K562 (cell line): ENCODE measurements at regions not wholly inside any gene's neighbourhood (a gene's known extent, or its start where the extent isn't known, plus 50 kb on each side); places are given as distances from the start of the nearest gene placed in this dataset.

Experiments used
- CBX3 ChIP-seq, 2 experiments: IDR thresholded peaks; 1 replicate in 1 of 2; 2 replicates in 1 of 2; pipeline ENCODE4 v1.6.1; 2012; ENCODE audit warnings: inconsistent platforms in 2 of 2, low read length in 2 of 2, borderline replicate concordance in 1 of 2, control low read depth in 1 of 2
- FOXP1 ChIP-seq: sonication (generic); formaldehyde crosslinking; IDR thresholded peaks from 2 replicates; pipeline ENCODE4 v1.8.0; 2022; ENCODE audit warnings: mild to moderate bottlenecking, missing genetic modification reagents
- HDAC2 ChIP-seq: fragments of 450-650 bp; IDR thresholded peaks from 2 replicates; pipeline ENCODE4 v1.6.1; 2016; ENCODE audit warnings: mild to moderate bottlenecking
- IRF2 ChIP-seq: sonication (generic); formaldehyde crosslinking; IDR thresholded peaks from 2 replicates; pipeline ENCODE4 v1.8.1; 2022; ENCODE audit warnings: mild to moderate bottlenecking, missing genetic modification reagents
- LEF1 ChIP-seq: fragments of 450-650 bp; IDR thresholded peaks from 2 replicates; pipeline ENCODE4 v1.6.1; 2016; ENCODE audit warnings: mild to moderate bottlenecking
- MNT ChIP-seq, 2 experiments: fragments of 450-650 bp; conservative IDR thresholded peaks; 2 replicates each; pipeline ENCODE4 v1.6.1; 2017; ENCODE audit warnings: mild to moderate bottlenecking in 2 of 2, moderate library complexity in 2 of 2
- NFXL1 ChIP-seq: fragments of 450-650 bp; formaldehyde crosslinking; IDR thresholded peaks from 2 replicates; pipeline ENCODE4 v1.4.0; 2021; ENCODE audit warnings: mild to moderate bottlenecking
- SPI1 ChIP-seq: IDR thresholded peaks from 2 replicates; pipeline ENCODE4 v1.6.1; 2011; ENCODE audit warnings: low read depth, low read length, control low read depth, borderline replicate concordance
- TEAD4 ChIP-seq, 2 experiments: sonication (generic) in 1 of 2; formaldehyde crosslinking in 1 of 2; IDR thresholded peaks; 2 replicates each; pipeline versions ENCODE4 v1.6.1 to v1.8.0; 2012 to 2022; ENCODE audit warnings: borderline replicate concordance in 1 of 2, inconsistent platforms in 1 of 2, low read length in 1 of 2, mild to moderate bottlenecking in 1 of 2, missing genetic modification reagents in 1 of 2
- ZNF77 ChIP-seq: fragments of 250-450 bp; sonication (Bioruptor Pico); IDR thresholded peaks from 2 replicates; pipeline ENCODE4 v1.5.0; 2020
- ZNF79 ChIP-seq: fragments of 250-450 bp; sonication (Bioruptor Pico); IDR thresholded peaks from 2 replicates; pipeline ENCODE4 v1.4.0; 2020; ENCODE audit warnings: low read depth, mild to moderate bottlenecking, moderate library complexity
- TF ChIP-seq, protein P1 (sequence below): IDR thresholded peaks from 2 replicates; pipeline ENCODE4 v1.6.1; 2014; ENCODE audit warnings: antibody characterized with exemption
- TF ChIP-seq, protein P2 (sequence below): fragments of 450-650 bp; IDR thresholded peaks from 2 replicates; pipeline ENCODE4 v1.6.1; 2018; ENCODE audit not compliant: partially characterized antibody
- TF ChIP-seq, protein P3 (sequence below): fragments of 450-650 bp; IDR thresholded peaks from 2 replicates; pipeline ENCODE4 v1.6.1; 2016; ENCODE audit warnings: mild to moderate bottlenecking
- TF ChIP-seq, protein P4 (sequence below): sonication (generic); formaldehyde crosslinking; IDR thresholded peaks from 2 replicates; pipeline ENCODE4 v1.8.0; 2022; ENCODE audit warnings: missing genetic modification reagents, mild to moderate bottlenecking, borderline replicate concordance

DNA sequence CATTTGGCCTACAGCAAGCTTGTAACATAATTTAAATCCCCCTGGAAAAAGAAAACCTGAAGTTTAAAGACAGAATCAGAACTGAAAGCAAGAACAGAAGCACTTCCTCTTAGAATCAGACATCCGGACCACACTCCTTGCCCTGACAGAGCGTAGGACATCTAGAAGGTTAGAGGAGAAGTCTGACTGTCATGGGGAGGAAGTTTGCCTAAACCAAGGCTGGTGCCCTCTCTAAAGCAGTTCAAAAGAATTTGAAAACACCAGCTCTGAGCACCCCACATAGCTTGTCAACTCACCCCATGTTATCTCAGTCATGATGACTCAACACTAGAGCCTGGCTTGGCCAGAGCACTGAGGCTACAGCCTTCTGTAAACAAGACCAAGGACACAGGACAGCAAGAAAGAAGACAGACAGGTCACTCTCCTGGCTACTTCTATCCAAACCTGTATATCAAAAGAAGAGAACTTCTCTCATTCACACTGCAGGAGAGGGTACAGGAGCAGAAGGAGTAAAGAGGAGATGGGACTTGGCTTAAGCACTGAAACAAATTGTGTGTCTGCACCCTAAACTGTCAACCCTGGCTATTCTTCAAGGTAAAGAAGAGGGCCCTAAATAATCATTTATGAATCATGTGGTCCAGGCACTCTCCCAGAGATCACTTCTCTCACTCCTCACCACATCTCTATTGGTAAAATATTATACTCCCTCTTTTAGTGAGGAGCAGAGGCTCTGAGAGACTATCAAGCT lies 198.6 kb downstream of the MEMO1 start (continued):
- TF ChIP-seq, protein P1, sequence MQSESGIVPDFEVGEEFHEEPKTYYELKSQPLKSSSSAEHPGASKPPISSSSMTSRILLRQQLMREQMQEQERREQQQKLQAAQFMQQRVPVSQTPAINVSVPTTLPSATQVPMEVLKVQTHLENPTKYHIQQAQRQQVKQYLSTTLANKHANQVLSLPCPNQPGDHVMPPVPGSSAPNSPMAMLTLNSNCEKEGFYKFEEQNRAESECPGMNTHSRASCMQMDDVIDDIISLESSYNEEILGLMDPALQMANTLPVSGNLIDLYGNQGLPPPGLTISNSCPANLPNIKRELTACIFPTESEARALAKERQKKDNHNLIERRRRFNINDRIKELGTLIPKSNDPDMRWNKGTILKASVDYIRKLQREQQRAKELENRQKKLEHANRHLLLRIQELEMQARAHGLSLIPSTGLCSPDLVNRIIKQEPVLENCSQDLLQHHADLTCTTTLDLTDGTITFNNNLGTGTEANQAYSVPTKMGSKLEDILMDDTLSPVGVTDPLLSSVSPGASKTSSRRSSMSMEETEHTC, result no peak
- TF ChIP-seq, protein P2, sequence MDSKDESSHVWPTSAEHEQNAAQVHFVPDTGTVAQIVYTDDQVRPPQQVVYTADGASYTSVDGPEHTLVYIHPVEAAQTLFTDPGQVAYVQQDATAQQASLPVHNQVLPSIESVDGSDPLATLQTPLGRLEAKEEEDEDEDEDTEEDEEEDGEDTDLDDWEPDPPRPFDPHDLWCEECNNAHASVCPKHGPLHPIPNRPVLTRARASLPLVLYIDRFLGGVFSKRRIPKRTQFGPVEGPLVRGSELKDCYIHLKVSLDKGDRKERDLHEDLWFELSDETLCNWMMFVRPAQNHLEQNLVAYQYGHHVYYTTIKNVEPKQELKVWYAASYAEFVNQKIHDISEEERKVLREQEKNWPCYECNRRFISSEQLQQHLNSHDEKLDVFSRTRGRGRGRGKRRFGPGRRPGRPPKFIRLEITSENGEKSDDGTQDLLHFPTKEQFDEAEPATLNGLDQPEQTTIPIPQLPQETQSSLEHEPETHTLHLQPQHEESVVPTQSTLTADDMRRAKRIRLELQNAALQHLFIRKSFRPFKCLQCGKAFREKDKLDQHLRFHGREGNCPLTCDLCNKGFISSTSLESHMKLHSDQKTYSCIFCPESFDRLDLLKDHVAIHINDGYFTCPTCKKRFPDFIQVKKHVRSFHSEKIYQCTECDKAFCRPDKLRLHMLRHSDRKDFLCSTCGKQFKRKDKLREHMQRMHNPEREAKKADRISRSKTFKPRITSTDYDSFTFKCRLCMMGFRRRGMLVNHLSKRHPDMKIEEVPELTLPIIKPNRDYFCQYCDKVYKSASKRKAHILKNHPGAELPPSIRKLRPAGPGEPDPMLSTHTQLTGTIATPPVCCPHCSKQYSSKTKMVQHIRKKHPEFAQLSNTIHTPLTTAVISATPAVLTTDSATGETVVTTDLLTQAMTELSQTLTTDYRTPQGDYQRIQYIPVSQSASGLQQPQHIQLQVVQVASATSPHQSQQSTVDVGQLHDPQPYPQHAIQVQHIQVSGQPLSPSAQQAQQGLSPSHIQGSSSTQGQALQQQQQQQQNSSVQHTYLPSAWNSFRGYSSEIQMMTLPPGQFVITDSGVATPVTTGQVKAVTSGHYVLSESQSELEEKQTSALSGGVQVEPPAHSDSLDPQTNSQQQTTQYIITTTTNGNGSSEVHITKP, result no peak
- TF ChIP-seq ZNF79 (no peak), SPI1 (peak; percentile 89), FOXP1 (CRISPR knock-in tag) (no peak), LEF1 (peak; percentile 70), NFXL1 (CRISPR knock-in tag) (no peak), IRF2 (CRISPR knock-in tag) (no peak), TEAD4 (IDR thresholded peaks at IDR 0.05; ENCODE audit: low read length) (0 out of 2 replicates have a peak, but pooled peaks have one; percentile 19), TEAD4 (CRISPR knock-in tag; IDR thresholded peaks at IDR 0.05; ENCODE audit: borderline replicate concordance) (no peak), MNT (conservative IDR thresholded peaks at IDR 0.05) (peak in 1 of 2 experiments; percentile 48; a peak in 1 of 4 replicates), CBX3 (IDR thresholded peaks at IDR 0.05; ENCODE audit: borderline replicate concordance in 1 of 2, low read length in 2 of 2) (peak in 1 of 2 experiments; percentile 47; a peak in 1 of 3 replicates), ZNF77 (no peak), HDAC2 (0 out of 2 replicates have a peak, but pooled peaks have one; percentile 23)
- TF ChIP-seq, protein P3, sequence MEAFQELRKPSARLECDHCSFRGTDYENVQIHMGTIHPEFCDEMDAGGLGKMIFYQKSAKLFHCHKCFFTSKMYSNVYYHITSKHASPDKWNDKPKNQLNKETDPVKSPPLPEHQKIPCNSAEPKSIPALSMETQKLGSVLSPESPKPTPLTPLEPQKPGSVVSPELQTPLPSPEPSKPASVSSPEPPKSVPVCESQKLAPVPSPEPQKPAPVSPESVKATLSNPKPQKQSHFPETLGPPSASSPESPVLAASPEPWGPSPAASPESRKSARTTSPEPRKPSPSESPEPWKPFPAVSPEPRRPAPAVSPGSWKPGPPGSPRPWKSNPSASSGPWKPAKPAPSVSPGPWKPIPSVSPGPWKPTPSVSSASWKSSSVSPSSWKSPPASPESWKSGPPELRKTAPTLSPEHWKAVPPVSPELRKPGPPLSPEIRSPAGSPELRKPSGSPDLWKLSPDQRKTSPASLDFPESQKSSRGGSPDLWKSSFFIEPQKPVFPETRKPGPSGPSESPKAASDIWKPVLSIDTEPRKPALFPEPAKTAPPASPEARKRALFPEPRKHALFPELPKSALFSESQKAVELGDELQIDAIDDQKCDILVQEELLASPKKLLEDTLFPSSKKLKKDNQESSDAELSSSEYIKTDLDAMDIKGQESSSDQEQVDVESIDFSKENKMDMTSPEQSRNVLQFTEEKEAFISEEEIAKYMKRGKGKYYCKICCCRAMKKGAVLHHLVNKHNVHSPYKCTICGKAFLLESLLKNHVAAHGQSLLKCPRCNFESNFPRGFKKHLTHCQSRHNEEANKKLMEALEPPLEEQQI, result peak; percentile 18; the same call in 1 of the 2 replicates
- TF ChIP-seq, protein P4, sequence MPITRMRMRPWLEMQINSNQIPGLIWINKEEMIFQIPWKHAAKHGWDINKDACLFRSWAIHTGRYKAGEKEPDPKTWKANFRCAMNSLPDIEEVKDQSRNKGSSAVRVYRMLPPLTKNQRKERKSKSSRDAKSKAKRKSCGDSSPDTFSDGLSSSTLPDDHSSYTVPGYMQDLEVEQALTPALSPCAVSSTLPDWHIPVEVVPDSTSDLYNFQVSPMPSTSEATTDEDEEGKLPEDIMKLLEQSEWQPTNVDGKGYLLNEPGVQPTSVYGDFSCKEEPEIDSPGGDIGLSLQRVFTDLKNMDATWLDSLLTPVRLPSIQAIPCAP (CRISPR knock-in tag), result no peak
